OCI-LY7 (cell line): ENCODE measurements at regions not wholly inside any gene's neighbourhood (a gene's known extent, or its start where the extent isn't known, plus 50 kb on each side); places are given as distances from the start of the nearest gene placed in this dataset.

Experiments
- BruUV-seq: library from RNA; stranded (reverse); fragments of 400-500 nt; replicated peaks from 2 replicates; lab custom pipeline; 2021; lab: Mats Ljungman, UMichigan
- CTCF ChIA-PET: fragments of 300-600 bp; sonication (Branson Sonifier 250); formaldehyde crosslinking; loops from one replicate; lab custom pipeline; 2022; ENCODE audit warnings: antibody characterized with exemption; ENCODE audit not compliant: unreplicated experiment; lab: Charles Lee
- POLR2A ChIA-PET: fragments of 300-600 bp; sonication (Branson Sonifier 250); formaldehyde crosslinking; loops from one replicate; lab custom pipeline; 2022; ENCODE audit warnings: antibody characterized with exemption; lab: Charles Lee
- DNase-seq: peaks from one replicate; pipeline ENCODE4 v3.0.0-alpha.2; 2015; ENCODE audit warnings: low spot score
- H2AFZ ChIP-seq: fragments of 200-600 bp; sonication (generic), shearing (Covaris generic); 2 replicates; pipeline ENCODE4 v1.6.1; 2014; ENCODE audit warnings: mild to moderate bottlenecking, antibody characterized with exemption, low read length, moderate library complexity
- H3K27ac ChIP-seq: fragments of 200-600 bp; sonication (generic); 2 replicates; pipeline ENCODE4 v1.5.1; 2014; ENCODE audit warnings: mixed run types, low read depth, mild to moderate bottlenecking, moderate library complexity, low read length, inconsistent platforms; ENCODE audit not compliant: poor library complexity, severe bottlenecking
- H3K36me3 ChIP-seq: fragments of 200-600 bp; sonication (generic); 2 replicates; pipeline ENCODE4 v1.6.1; 2014; ENCODE audit warnings: mild to moderate bottlenecking, antibody characterized with exemption, low read length, moderate library complexity, mixed read lengths; ENCODE audit not compliant: insufficient read depth
- H3K4me1 ChIP-seq: fragments of 200-600 bp; sonication (generic); 2 replicates; pipeline ENCODE4 v1.5.1; 2014; ENCODE audit warnings: mild to moderate bottlenecking, low read length; ENCODE audit not compliant: insufficient read depth, poor library complexity, severe bottlenecking
- H3K4me2 ChIP-seq: fragments of 200-600 bp; sonication (generic); 2 replicates; pipeline ENCODE4 v1.6.1; 2014; ENCODE audit warnings: mild to moderate bottlenecking, low read length
- H3K4me3 ChIP-seq: fragments of 200-600 bp; sonication (generic); 2 replicates; pipeline ENCODE4 v1.5.1; 2014; ENCODE audit warnings: mild to moderate bottlenecking, low read depth, low read length; ENCODE audit not compliant: poor library complexity, severe bottlenecking
- H3K79me2 ChIP-seq: fragments of 200-600 bp; sonication (generic); 2 replicates; pipeline ENCODE4 v1.6.1; 2016; ENCODE audit warnings: low read depth, mild to moderate bottlenecking, low read length, moderate library complexity, mixed read lengths; ENCODE audit not compliant: insufficient read depth
- H3K9me2 ChIP-seq: fragments of 200-600 bp; sonication (generic); 2 replicates; pipeline ENCODE4 v1.6.1; 2016; ENCODE audit warnings: mild to moderate bottlenecking, low read length, mixed read lengths; ENCODE audit not compliant: insufficient read depth
- H3K9me3 ChIP-seq: fragments of 200-600 bp; sonication (generic); 2 replicates; pipeline ENCODE4 v1.6.1; 2014; ENCODE audit warnings: mild to moderate bottlenecking, mixed run types, low read length, mixed read lengths
- H4K20me1 ChIP-seq: fragments of 200-600 bp; sonication (generic); 2 replicates; pipeline ENCODE4 v1.6.1; 2014; ENCODE audit warnings: mild to moderate bottlenecking, antibody characterized with exemption, low read length, moderate library complexity, mixed read lengths; ENCODE audit not compliant: insufficient read depth
- EZH2phosphoT487 ChIP-seq: fragments of 200-600 bp; sonication (generic); IDR thresholded peaks from 2 replicates; pipeline ENCODE4 v1.6.1; 2018; ENCODE audit warnings: low read depth, borderline replicate concordance, mild to moderate bottlenecking, mixed run types, antibody characterized with exemption, low read length, moderate library complexity, mixed read lengths
- intact Hi-C: fragments of 100-400 bp; cut with micrococcal nuclease; formaldehyde crosslinking; loops from one replicate; pipeline ENCODE4 v1.10.0; 2022; ENCODE audit not compliant: unreplicated experiment
- TF ChIP-seq, protein P1 (sequence below): fragments of 200-600 bp; sonication (generic); conservative IDR thresholded peaks from 2 replicates; pipeline ENCODE4 v1.5.1; 2014; ENCODE audit warnings: mild to moderate bottlenecking, antibody characterized with exemption, low read length, moderate library complexity, mixed read lengths

DNA sequence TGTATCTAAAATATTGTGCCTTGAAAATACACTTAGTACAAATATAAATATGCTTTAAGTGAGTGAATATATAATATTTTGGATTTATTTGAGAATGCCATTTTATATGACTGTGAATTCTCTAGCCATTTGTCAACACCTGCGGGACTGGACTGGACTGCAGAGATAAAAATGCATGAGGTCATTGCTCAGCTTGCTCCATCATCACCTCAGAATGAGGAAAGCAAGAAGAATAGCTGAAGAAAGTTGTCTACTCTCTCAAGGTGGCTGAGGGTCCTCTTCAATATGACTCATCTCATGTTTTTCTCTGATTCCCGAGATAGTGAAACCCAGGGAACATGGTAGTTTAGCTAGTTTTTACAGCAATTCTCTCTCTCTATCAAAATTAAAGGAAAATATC lies 732.5 kb upstream of the AGA start:
- TF ChIP-seq, protein P1, sequence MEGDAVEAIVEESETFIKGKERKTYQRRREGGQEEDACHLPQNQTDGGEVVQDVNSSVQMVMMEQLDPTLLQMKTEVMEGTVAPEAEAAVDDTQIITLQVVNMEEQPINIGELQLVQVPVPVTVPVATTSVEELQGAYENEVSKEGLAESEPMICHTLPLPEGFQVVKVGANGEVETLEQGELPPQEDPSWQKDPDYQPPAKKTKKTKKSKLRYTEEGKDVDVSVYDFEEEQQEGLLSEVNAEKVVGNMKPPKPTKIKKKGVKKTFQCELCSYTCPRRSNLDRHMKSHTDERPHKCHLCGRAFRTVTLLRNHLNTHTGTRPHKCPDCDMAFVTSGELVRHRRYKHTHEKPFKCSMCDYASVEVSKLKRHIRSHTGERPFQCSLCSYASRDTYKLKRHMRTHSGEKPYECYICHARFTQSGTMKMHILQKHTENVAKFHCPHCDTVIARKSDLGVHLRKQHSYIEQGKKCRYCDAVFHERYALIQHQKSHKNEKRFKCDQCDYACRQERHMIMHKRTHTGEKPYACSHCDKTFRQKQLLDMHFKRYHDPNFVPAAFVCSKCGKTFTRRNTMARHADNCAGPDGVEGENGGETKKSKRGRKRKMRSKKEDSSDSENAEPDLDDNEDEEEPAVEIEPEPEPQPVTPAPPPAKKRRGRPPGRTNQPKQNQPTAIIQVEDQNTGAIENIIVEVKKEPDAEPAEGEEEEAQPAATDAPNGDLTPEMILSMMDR: no peak
- no peak for TF ChIP-seq EZH2phosphoT487
- H4K20me1 ChIP-seq: no peaks in the 10 kb centered on the region
- no peak overlapping the region for H2AFZ ChIP-seq
- intact Hi-C loops: no loop called here
- no peak overlapping the region for H3K4me3 ChIP-seq
- ChIA-PET POLR2A (no interaction called here), CTCF (no interaction called here)
- no peak for DNase-seq
- H3K9me2 ChIP-seq: no peaks in the 10 kb centered on the region
- H3K9me3 ChIP-seq: no peaks in the 10 kb centered on the region
- H3K79me2 ChIP-seq: no peaks in the 10 kb centered on the region
- H3K27ac ChIP-seq: no peak overlapping the region
- H3K36me3 ChIP-seq: no peaks in the 10 kb centered on the region
- no TSS peak for BruUV-seq
- H3K4me2 ChIP-seq: no peak overlapping the region
- no peaks in the 10 kb centered on the region for H3K4me1 ChIP-seq

DNA sequence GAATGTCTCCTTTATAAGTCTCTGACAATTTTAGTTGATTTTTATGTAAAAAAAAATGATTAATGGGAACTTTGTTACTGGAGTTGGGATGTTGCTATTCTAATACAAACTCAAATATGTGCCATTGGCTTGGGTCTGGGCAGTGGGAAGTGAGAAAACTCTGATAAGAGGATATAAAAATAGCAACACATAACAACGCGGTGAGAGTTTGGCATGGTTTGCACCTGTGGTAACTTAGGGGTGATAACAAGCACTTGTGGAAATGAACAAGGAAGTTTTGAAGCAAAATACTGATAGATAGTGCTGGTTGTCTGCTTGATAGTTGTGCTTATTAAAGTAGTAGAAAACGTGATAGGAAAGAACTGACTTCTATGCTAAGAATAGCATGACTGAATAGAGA lies 743.3 kb upstream of the AGA start:
- Histone ChIP-seq H3K4me2 (no peak overlapping the region), H3K9me3 (no peaks in the 10 kb centered on the region), H2AFZ (no peak overlapping the region), H3K79me2 (no peaks in the 10 kb centered on the region), H3K4me3 (no peak overlapping the region), H3K9me2 (no peaks in the 10 kb centered on the region), H3K4me1 (no peaks in the 10 kb centered on the region), H3K27ac (no peak overlapping the region), H4K20me1 (no peaks in the 10 kb centered on the region), H3K36me3 (no peaks in the 10 kb centered on the region)
- intact Hi-C loops: no loop called here
- POLR2A ChIA-PET: no interaction called here
- no TSS peak for BruUV-seq
- no peak for DNase-seq
- TF ChIP-seq, protein P1: no peak
- TF ChIP-seq EZH2phosphoT487: no peak
- CTCF ChIA-PET: no interaction called here

DNA sequence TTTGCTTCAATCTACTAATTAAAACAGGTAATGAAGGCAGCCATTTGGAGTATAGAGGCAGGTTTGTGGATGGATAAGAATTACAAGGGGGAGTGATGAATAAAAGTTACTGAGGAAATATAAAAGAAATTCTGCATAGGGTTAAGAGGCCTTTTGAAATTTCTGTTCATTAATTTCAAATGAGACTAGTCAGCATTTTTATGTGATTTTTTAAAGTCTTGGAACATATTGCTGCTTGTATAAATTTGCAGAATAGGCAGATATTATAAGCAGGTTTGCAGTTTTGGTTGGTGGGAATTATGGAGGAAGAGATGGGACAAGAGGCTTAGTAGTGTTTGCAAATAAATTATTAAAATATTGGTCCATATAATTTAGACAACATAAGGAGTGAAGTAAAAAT lies 750.4 kb upstream of the AGA start:
- ChIA-PET POLR2A (interaction anchor here (0.5 kb wide), 1 partner anchor 68 kb away, joined by 3 read pairs; no protein-coding TSS in a partner anchor), CTCF (no interaction called here)
- no peaks in the 10 kb centered on the region for H3K36me3 ChIP-seq
- H3K9me3 ChIP-seq: no peaks in the 10 kb centered on the region
- no peak overlapping the region for H3K4me3 ChIP-seq
- H3K79me2 ChIP-seq: no peaks in the 10 kb centered on the region
- no peaks in the 10 kb centered on the region for H3K9me2 ChIP-seq
- H4K20me1 ChIP-seq: no peaks in the 10 kb centered on the region
- no peak overlapping the region for H3K4me2 ChIP-seq
- no peak overlapping the region for H3K27ac ChIP-seq
- BruUV-seq: no TSS peak
- DNase-seq: no peak
- no peaks in the 10 kb centered on the region for H3K4me1 ChIP-seq
- no peak overlapping the region for H2AFZ ChIP-seq
- intact Hi-C loops: no loop called here
- TF ChIP-seq, protein P1: no peak
- no peak for TF ChIP-seq EZH2phosphoT487
